ENCODE measurements at regions not wholly inside any gene's neighbourhood (a gene's known extent, or its start where the extent isn't known, plus 50 kb on each side); places are given as distances from the start of the nearest gene placed in this dataset.

- TF ChIP-seq POLR2A (IDR thresholded peaks at IDR 0.05) = no peak
- TF ChIP-seq, protein P1, sequence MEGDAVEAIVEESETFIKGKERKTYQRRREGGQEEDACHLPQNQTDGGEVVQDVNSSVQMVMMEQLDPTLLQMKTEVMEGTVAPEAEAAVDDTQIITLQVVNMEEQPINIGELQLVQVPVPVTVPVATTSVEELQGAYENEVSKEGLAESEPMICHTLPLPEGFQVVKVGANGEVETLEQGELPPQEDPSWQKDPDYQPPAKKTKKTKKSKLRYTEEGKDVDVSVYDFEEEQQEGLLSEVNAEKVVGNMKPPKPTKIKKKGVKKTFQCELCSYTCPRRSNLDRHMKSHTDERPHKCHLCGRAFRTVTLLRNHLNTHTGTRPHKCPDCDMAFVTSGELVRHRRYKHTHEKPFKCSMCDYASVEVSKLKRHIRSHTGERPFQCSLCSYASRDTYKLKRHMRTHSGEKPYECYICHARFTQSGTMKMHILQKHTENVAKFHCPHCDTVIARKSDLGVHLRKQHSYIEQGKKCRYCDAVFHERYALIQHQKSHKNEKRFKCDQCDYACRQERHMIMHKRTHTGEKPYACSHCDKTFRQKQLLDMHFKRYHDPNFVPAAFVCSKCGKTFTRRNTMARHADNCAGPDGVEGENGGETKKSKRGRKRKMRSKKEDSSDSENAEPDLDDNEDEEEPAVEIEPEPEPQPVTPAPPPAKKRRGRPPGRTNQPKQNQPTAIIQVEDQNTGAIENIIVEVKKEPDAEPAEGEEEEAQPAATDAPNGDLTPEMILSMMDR (IDR thresholded peaks at IDR 0.05) = no peak
These were observed 329.2 kb downstream of the ADAMTS20 start for GRCh38 chr12:43222796-43223195.
